ENCODE measurements at regions not wholly inside any gene's neighbourhood (a gene's known extent, or its start where the extent isn't known, plus 50 kb on each side); places are given as distances from the start of the nearest gene placed in this dataset.
"Not testable (repeated sequence)": the region's sequence is repeated elsewhere in the genome, so short reads cannot be mapped to it uniquely, and the experiment has no call there.

GRCh38 chr1:59204001-59204400, 92.9 kb upstream of the FGGY start:
- no peak for DNase-seq (ENCODE audit: low read depth)
- TF ChIP-seq, protein P1, sequence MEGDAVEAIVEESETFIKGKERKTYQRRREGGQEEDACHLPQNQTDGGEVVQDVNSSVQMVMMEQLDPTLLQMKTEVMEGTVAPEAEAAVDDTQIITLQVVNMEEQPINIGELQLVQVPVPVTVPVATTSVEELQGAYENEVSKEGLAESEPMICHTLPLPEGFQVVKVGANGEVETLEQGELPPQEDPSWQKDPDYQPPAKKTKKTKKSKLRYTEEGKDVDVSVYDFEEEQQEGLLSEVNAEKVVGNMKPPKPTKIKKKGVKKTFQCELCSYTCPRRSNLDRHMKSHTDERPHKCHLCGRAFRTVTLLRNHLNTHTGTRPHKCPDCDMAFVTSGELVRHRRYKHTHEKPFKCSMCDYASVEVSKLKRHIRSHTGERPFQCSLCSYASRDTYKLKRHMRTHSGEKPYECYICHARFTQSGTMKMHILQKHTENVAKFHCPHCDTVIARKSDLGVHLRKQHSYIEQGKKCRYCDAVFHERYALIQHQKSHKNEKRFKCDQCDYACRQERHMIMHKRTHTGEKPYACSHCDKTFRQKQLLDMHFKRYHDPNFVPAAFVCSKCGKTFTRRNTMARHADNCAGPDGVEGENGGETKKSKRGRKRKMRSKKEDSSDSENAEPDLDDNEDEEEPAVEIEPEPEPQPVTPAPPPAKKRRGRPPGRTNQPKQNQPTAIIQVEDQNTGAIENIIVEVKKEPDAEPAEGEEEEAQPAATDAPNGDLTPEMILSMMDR (IDR thresholded peaks at IDR 0.05; ENCODE audit: insufficient read depth, low read depth, low read length, missing control alignments): no peak
- H3K4me3 ChIP-seq (ENCODE audit: low read length): no peak overlapping the region

GRCh38 chr1:59206616-59207015, 90.3 kb upstream of the FGGY start:
- H3K4me3 ChIP-seq (ENCODE audit: low read length); DNase-seq (ENCODE audit: low read depth): not testable (repeated sequence)

DNA sequence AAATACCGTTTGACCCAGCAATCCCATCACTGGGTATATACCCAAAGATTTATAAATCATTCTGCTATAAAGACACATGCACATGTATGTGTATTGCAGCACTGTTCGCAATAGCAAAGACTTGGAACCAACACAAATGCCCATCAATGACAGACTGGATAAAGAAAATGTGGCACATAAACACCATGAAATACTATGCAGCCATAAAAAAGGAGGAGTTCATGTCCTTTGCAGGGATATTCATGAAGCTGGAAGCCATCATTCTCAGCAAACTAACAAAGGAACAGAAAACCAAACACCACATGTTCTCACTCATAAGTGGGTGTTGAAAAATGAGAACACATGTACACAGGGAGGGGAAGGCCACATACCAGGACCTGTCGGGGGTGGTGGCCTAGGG, 86.5 kb upstream of the FGGY start:
- not testable (repeated sequence) for DNase-seq (ENCODE audit: low read depth); H3K4me3 ChIP-seq (ENCODE audit: low read length)

GRCh38 chr1:59212706-59213105, 84.2 kb upstream of the FGGY start:
- no peak for DNase-seq (ENCODE audit: low read depth)
- no peak overlapping the region for H3K4me3 ChIP-seq (ENCODE audit: low read length)
- TF ChIP-seq, protein P1 (IDR thresholded peaks at IDR 0.05; ENCODE audit: insufficient read depth, low read depth, low read length, missing control alignments): no peak

DNA sequence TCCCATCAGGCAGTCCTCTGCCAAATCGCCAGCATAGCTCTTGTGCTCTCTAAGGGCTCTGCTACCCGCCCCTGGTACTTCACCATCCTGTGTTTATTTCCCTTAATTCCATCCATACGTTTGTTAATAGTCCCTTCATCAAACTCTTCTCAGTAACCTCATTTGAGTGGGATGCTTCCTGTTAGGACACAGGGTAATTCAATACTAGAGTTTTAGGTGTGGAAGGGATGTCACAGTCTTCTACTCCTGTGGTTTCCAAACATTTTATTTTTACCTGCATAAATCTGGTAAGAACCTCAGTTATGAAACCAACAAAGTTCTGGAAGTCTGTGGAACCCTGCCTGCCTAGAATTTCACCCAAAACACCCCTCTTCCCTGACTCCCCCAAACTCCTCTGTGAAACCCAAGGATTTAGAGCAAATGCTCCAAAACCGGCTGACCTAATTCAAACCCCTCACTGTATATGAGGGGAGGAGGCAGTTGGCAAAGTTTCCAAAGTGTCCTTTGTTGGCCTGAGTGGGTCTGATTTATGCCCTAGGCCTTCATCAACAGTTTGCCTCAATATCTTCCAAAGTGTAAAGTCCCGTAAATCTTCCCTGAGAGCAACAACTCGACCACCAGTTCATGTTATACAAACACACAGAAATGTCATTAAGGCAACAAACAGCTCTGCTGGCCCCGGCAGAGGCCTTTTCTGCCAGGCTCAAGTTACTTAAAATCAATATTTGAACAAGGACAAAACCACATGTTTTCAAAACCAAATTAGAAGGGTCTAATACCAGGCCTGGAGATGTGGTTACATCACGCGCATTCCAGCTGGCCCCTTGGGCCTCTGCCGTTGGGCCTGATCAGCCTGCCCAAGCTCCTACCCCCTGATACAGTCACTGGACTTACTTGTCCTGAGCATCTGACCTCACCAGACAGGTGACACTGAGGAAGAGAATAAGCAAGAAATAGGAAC, 82.4 kb upstream of the FGGY start:
- no peak overlapping the region for H3K4me3 ChIP-seq (ENCODE audit: low read length)
- no peak for DNase-seq (ENCODE audit: low read depth)
- TF ChIP-seq, protein P1 (IDR thresholded peaks at IDR 0.05; ENCODE audit: insufficient read depth, low read depth, low read length, missing control alignments): no peak

DNA sequence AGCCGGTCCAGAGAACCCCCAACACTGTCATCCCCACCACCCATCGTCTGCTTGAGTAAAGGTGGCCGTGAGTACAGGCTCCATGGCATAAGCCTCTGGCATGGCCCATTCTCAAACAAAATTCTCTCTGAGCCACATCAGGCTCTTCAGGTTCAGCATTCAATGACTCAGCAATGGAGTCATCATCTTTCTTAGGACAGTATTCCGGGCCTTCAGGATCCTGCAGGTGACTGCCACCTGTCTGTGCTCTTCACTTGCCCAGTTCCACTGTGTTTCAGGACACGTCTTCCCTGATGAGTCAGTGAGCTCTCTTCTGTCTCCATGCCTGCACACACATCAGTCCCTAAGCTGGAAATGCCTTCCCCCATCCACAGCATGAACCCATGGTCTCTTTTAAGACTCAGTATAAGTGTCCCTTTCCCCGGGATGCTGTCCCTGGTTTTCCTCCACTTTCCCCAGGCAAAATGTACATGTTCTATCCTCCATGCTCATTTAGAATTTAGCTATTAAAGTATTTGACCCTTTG, 81.1 kb upstream of the FGGY start:
- TF ChIP-seq, protein P1 (IDR thresholded peaks at IDR 0.05; ENCODE audit: insufficient read depth, low read depth, low read length, missing control alignments): no peak
- no peak overlapping the region for H3K4me3 ChIP-seq (ENCODE audit: low read length)
- peak; percentile 73 for DNase-seq (ENCODE audit: low read depth)

DNA sequence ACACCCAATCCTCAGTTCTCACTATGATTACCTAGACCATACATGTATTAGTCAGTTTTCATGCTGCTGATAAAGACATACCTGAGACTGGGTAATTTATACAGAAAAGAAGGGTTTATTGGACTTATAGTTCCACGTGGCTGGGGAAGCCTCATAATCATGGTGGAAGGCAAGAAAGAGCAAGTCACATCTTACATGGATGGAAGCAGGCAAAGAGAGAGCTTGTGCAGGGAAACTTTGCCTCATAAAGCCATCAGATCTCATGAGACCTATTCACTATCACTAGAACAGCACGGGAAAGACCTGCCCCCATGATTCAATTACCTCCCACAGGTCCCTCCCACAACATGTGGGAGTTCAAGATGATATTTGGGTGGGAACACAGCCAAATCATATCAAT, 79.5 kb upstream of the FGGY start:
- not testable (repeated sequence) for H3K4me3 ChIP-seq (ENCODE audit: low read length); DNase-seq (ENCODE audit: low read depth)

DNA sequence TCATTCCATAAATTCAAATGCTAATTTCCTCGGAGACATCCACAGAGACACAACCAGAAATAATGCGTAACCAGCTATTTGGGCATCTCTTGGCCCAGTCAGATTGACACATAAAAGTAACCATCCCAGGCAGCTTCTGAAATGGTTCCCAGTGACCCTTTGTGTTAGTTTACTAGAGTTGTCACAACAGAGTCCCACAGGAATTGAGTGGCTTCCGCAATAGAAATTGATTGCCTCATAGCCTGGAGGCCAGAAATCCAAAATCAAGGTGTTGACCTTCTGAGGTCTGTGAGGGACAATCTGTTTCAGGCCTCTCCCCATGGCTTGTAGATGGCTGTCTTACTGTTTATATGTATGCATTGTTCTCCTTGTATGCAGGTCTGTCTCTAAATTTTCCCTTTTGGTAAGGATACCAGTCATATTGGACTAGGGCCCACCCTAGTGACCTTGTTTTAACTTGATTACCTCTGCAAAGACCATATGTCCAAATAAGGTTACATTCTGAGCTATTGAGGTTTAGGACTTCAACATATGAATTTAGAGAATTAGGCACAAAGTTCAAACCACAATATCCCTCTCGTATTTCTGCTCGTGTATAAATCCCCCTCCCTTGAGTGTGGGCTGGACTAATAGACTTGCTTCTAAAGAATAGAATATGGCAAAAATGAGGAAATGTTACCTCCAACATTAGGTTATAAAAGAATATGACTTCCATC, 78.2 kb upstream of the FGGY start:
- H3K4me3 ChIP-seq (ENCODE audit: low read length): no peak overlapping the region
- TF ChIP-seq, protein P1 (IDR thresholded peaks at IDR 0.05; ENCODE audit: insufficient read depth, low read depth, low read length, missing control alignments): no peak
- DNase-seq (ENCODE audit: low read depth): no peak
